HEK293T (cell line): ENCODE measurements at regions not wholly inside any gene's neighbourhood (a gene's known extent, or its start where the extent isn't known, plus 50 kb on each side); places are given as distances from the start of the nearest gene placed in this dataset.
"Not testable (repeated sequence)": the region's sequence is repeated elsewhere in the genome, so short reads cannot be mapped to it uniquely, and the experiment has no call there.

Experiments
- CTCF ChIA-PET: fragments of 350-600 bp; formaldehyde crosslinking; extraction: SDS; loops from one replicate; lab custom pipeline; 2021; ENCODE audit warnings: antibody characterized with exemption, inconsistent platforms; lab: Yijun Ruan, JAX
- POLR2A ChIA-PET: fragments of 350-600 bp; formaldehyde crosslinking; extraction: SDS; loops from one replicate; lab custom pipeline; 2020; ENCODE audit warnings: antibody characterized with exemption, inconsistent platforms; lab: Yijun Ruan, JAX
- DNase-seq: peaks from one replicate; pipeline ENCODE4 v3.0.0; 2012; ENCODE audit warnings: mixed read lengths; ENCODE audit errors: extremely low spot score
- ARNT ChIP-seq: fragments of 450-650 bp; IDR thresholded peaks from 2 replicates; pipeline ENCODE4 v1.6.1; 2017; ENCODE audit warnings: mild to moderate bottlenecking
- BHLHE40 ChIP-seq: fragments of 450-650 bp; IDR thresholded peaks from 2 replicates; pipeline ENCODE4 v1.6.1; 2016; ENCODE audit warnings: mild to moderate bottlenecking, moderate library complexity, borderline replicate concordance
- CTBP1 ChIP-seq: fragments of 450-650 bp; IDR thresholded peaks from 2 replicates; pipeline ENCODE4 v1.6.1; 2016; ENCODE audit warnings: borderline replicate concordance
- ELF4 ChIP-seq: fragments of 450-650 bp; IDR thresholded peaks from 2 replicates; pipeline ENCODE4 v1.6.1; 2017; ENCODE audit warnings: antibody characterized with exemption
- FOXA1 ChIP-seq: fragments of 450-650 bp; IDR thresholded peaks from 2 replicates; pipeline ENCODE4 v1.6.1; 2016; ENCODE audit warnings: mild to moderate bottlenecking
- FOXK2 ChIP-seq: fragments of 450-650 bp; IDR thresholded peaks from 2 replicates; pipeline ENCODE4 v1.6.1; 2016; ENCODE audit warnings: mild to moderate bottlenecking
- FOXM1 ChIP-seq: fragments of 450-650 bp; IDR thresholded peaks from 2 replicates; pipeline ENCODE4 v1.6.1; 2017; ENCODE audit warnings: mild to moderate bottlenecking, borderline replicate concordance
- HDGF ChIP-seq: fragments of 450-650 bp; IDR thresholded peaks from 2 replicates; pipeline ENCODE4 v1.6.1; 2017; ENCODE audit warnings: antibody characterized with exemption, borderline replicate concordance
- L3MBTL2 ChIP-seq: fragments of 450-650 bp; conservative IDR thresholded peaks from 2 replicates; pipeline ENCODE4 v1.6.1; 2016; ENCODE audit warnings: mild to moderate bottlenecking
- LEF1 ChIP-seq: fragments of 450-650 bp; IDR thresholded peaks from 2 replicates; pipeline ENCODE4 v1.6.1; 2017; ENCODE audit warnings: mild to moderate bottlenecking, borderline replicate concordance
- NFRKB ChIP-seq: fragments of 450-650 bp; IDR thresholded peaks from 2 replicates; pipeline ENCODE4 v1.6.1; 2016; ENCODE audit warnings: mild to moderate bottlenecking, moderate library complexity
- SP1 ChIP-seq: fragments of 450-650 bp; IDR thresholded peaks from 2 replicates; pipeline ENCODE4 v1.6.1; 2017
- SUZ12 ChIP-seq: fragments of 450-650 bp; IDR thresholded peaks from 2 replicates; pipeline ENCODE4 v1.6.1; 2016; ENCODE audit warnings: mild to moderate bottlenecking
- TARDBP ChIP-seq: fragments of 450-650 bp; IDR thresholded peaks from 2 replicates; pipeline ENCODE4 v1.6.1; 2016
- ZNF384 ChIP-seq: fragments of 450-650 bp; IDR thresholded peaks from 2 replicates; pipeline ENCODE4 v1.6.1; 2016
- TF ChIP-seq, protein P1 (sequence below): fragments of 450-650 bp; IDR thresholded peaks from 2 replicates; pipeline ENCODE4 v1.6.1; 2016

DNA sequence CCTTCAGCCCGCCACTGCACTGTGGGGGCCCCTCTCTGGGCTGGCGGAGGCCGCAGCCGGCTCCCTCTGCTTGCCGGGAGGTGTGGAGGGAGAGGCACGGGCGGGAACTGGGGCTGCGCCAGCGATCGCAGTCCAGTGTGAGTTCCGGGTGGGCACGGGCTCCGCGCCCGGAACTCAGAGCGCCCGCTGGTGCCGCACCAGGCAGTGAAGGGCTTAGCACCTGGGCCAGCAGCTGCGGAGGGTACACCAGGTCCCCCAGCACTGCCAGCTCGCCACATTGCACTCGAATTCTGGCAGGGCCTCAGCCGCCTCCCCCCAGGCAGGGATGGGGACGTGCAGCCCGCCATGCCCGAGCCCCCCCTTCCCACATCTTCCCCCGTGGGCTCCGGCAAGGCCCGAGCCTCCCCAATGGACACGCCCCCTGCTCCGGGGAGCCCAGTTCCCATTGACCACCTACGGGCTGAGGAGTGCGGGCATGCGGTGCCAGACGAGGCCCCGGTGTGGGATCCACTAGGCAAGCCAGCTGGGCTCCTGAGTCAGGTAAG is 135.9 kb upstream of the RFC3 start:
- no peak for DNase-seq
- CTCF ChIA-PET, result no interaction called here
- TF ChIP-seq, protein P1, sequence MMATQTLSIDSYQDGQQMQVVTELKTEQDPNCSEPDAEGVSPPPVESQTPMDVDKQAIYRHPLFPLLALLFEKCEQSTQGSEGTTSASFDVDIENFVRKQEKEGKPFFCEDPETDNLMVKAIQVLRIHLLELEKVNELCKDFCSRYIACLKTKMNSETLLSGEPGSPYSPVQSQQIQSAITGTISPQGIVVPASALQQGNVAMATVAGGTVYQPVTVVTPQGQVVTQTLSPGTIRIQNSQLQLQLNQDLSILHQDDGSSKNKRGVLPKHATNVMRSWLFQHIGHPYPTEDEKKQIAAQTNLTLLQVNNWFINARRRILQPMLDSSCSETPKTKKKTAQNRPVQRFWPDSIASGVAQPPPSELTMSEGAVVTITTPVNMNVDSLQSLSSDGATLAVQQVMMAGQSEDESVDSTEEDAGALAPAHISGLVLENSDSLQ, result no peak
- TF ChIP-seq FOXM1, result no peak
- POLR2A ChIA-PET, result no interaction called here

DNA sequence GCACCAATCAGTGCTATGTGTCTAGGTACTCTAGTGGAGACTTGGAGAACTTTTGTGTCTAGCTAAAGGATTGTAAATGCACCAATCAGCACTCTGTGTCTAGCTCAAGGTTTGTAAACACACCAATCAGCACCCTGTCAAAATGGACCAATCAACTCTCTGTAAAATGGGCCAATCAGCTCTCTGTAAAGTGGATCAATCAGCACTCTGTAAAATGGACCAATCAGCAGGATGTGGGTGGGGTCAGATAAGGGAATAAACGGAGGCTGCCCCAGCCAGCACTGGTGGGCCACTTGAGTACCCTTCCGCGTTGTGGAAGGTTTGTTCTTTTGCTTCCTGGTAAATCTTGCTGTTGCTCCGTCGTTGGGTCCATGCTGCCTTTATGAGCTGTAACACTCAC is 135.3 kb upstream of the RFC3 start:
- DNase-seq, CTCF ChIA-PET, POLR2A ChIA-PET: not testable (repeated sequence)

DNA sequence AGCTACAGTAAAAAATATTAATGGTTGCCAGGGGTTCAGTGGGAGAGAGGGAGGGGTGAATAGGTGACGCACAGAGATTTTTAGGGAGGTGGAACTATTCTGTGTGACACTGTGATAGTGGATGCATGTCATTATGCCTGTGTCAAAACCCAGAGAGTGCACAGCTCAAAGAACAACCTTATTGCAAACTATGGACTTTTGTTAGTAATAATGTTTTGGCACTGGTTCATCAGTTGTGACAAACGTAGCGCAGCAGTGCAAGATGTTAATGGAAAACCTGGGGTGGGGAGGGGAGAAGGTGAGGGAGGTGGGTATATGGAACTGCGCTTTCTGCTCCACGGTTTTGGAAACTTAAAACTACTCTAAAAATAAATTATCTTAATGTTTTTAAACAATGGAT is 134.6 kb upstream of the RFC3 start:
- ChIA-PET POLR2A (no interaction called here), CTCF (no interaction called here)
- TF ChIP-seq CTBP1 (no peak), FOXK2 (no peak), ARNT (no peak), FOXM1 (no peak), NFRKB (no peak), FOXA1 (no peak), ELF4 (no peak), HDGF (no peak), LEF1 (no peak), L3MBTL2 (no peak), TARDBP (no peak), SUZ12 (no peak), ZNF384 (no peak), SP1 (no peak), BHLHE40 (no peak)
- TF ChIP-seq, protein P1, result no peak
- DNase-seq, result no peak

DNA sequence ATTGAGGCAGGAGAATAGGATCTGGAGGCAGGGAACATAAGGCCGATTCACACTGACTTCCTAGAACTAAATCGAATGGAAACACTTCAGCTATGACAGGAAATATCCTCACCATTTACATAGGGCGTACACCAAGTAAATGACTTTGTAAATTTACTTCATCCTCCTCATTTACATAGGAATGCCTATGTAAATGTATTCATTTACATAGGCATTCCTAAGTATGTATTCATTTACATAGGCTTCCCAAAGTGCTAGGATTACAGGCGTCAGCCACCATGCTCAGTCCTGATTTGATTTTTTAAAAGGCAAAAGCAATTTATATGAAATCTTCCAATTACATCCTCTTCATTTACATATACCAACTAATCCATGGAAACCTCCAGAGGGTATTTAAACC is 133.1 kb upstream of the RFC3 start:
- DNase-seq, result no peak
- ChIA-PET POLR2A (no interaction called here), CTCF (no interaction called here)
- TF ChIP-seq FOXA1 (no peak), LEF1 (no peak), TARDBP (no peak), NFRKB (no peak), CTBP1 (no peak), FOXM1 (no peak), ARNT (no peak), SP1 (no peak), ELF4 (no peak)

DNA sequence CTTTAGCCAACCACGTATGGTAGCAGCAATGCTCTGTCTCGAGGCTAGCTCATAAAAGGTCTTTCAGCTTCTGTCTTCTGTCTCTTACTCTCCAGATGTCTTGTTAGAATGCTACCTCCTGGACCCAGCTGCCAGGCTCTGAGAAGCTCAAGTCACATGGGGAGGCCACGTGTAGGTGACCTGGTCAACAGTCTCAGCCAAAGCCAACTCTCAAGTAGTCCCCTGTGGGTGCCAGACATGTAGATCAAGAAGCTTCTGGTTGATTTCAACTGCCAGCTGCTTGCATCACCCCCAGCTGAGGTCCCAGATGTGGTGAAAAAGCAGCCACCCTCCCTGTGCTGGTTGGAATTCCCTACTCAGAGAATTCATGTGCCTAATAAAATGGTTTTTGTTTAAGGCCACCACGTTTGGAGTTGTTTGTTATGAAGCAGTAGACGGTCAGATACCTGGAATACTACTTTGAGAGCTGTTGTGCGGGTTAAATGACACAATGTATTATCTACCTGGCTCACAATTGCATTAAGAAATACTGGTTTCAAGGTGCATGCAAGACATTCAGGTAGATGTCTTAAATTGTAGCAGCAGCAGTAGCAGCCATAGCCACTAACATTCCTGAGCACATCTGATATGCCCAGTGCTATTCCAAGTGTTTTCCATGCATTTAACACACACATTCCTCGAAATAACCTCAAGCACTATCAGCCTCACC is 131.0 kb upstream of the RFC3 start:
- TF ChIP-seq SP1 (no peak), HDGF (no peak), ARNT (no peak), CTBP1 (no peak), FOXM1 (no peak), FOXK2 (no peak), L3MBTL2 (no peak), BHLHE40 (no peak), ELF4 (no peak), LEF1 (no peak), TARDBP (no peak), NFRKB (no peak)
- TF ChIP-seq, protein P1, result no peak
- CTCF ChIA-PET, result no interaction called here
- POLR2A ChIA-PET, result no interaction called here
- no peak for DNase-seq

DNA sequence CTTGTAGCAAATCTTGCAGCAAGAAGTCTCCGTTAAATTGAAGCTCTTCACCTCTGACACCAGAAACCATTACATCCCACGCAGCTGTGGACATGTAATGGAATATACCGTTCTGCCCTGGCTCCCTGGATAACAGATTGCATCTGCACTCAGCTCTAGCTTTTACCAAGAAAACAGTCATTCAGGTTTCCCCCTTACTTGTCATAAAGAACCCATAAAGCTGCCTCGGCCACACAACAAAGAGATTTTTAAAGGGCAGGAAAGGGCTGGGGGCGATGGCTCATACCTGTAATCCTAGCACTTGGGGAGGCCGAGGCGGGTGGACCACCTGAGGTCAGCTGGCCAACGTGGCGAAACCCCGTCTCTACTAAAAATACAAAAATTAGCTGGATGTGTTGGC is 127.6 kb upstream of the RFC3 start:
- CTCF ChIA-PET, result no interaction called here
- TF ChIP-seq FOXK2, result no peak
- no peak for TF ChIP-seq NFRKB
- TF ChIP-seq, protein P1, result no peak
- TF ChIP-seq ELF4, result no peak
- TF ChIP-seq CTBP1, result no peak
- no peak for TF ChIP-seq ZNF384
- no peak for TF ChIP-seq BHLHE40
- no peak for TF ChIP-seq SP1
- no peak for TF ChIP-seq FOXM1
- TF ChIP-seq HDGF, result no peak
- no peak for TF ChIP-seq FOXA1
- no peak for TF ChIP-seq ARNT
- TF ChIP-seq LEF1, result no peak
- TF ChIP-seq SUZ12, result no peak
- TF ChIP-seq L3MBTL2, result no peak
- TF ChIP-seq TARDBP, result no peak
- DNase-seq, result no peak
- POLR2A ChIA-PET, result no interaction called here
